ENCODE measurements at regions not wholly inside any gene's neighbourhood (a gene's known extent, or its start where the extent isn't known, plus 50 kb on each side); places are given as distances from the start of the nearest gene placed in this dataset.

DNA sequence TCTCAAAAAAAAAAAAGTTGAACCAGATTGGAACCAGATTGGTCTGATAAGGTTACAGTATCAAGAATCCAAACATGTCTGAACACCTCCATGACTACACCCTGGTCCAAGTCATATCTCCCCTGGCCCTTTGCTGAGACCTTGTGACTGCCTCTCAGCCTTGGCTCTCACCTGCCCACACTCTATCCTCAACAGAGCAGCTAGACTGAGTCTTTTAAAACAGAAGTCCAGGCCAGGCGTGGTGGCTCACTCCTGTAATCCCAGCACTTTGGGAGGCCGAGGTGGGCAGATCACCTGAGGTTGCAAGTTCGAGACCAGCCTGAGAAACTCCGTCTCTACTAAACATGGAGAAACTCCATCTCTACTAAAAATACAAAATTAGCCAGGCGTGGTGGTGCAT, 91.7 kb downstream of the AIPL1 start:
- TF ChIP-seq, protein P1, sequence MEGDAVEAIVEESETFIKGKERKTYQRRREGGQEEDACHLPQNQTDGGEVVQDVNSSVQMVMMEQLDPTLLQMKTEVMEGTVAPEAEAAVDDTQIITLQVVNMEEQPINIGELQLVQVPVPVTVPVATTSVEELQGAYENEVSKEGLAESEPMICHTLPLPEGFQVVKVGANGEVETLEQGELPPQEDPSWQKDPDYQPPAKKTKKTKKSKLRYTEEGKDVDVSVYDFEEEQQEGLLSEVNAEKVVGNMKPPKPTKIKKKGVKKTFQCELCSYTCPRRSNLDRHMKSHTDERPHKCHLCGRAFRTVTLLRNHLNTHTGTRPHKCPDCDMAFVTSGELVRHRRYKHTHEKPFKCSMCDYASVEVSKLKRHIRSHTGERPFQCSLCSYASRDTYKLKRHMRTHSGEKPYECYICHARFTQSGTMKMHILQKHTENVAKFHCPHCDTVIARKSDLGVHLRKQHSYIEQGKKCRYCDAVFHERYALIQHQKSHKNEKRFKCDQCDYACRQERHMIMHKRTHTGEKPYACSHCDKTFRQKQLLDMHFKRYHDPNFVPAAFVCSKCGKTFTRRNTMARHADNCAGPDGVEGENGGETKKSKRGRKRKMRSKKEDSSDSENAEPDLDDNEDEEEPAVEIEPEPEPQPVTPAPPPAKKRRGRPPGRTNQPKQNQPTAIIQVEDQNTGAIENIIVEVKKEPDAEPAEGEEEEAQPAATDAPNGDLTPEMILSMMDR (IDR thresholded peaks at IDR 0.05; ENCODE audit: low read depth, low read length, poor library complexity, severe bottlenecking): no peak
- no peak for TF ChIP-seq EZH2phosphoT487 (IDR thresholded peaks at IDR 0.05; ENCODE audit: borderline replicate concordance, low read length)
